ENCODE measurements at regions not wholly inside any gene's neighbourhood (a gene's known extent, or its start where the extent isn't known, plus 50 kb on each side); places are given as distances from the start of the nearest gene placed in this dataset.

DNA sequence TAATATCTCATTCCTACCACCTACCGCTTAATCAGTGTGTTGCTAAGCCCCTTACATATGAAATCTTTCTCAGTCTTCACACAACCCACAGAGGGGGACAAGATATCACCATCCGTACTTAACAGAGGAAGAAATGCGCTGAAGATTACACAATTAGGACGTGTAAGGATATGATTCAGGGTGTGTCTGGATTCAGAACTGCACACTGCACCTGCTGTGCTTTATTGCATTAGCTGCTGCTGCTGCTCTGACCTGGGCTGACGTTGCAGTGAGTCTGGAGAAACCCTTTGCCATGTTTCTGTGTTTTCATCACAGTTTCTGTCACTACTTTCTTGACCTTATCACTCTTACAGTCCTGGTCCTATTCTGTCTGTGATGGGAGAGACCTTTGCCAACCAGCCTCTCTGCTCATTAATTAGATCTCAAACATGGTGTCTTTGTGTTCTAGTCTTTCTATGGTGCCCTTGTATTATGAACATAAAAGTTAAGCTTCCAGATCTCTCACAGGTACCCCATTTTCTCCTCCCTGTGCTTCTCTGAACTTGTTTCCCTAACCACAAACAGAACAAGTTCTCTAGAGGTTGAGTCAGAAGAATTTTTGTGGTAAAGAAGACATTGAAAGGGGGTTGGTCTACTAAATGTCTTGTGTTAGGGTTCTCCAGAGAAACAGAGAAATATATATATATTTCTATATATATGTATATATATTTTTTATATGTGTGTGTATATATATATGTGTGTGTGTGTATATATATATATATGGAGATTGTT is 92.9 kb upstream of the CYP1B1 start:
- TF ChIP-seq, protein P1, sequence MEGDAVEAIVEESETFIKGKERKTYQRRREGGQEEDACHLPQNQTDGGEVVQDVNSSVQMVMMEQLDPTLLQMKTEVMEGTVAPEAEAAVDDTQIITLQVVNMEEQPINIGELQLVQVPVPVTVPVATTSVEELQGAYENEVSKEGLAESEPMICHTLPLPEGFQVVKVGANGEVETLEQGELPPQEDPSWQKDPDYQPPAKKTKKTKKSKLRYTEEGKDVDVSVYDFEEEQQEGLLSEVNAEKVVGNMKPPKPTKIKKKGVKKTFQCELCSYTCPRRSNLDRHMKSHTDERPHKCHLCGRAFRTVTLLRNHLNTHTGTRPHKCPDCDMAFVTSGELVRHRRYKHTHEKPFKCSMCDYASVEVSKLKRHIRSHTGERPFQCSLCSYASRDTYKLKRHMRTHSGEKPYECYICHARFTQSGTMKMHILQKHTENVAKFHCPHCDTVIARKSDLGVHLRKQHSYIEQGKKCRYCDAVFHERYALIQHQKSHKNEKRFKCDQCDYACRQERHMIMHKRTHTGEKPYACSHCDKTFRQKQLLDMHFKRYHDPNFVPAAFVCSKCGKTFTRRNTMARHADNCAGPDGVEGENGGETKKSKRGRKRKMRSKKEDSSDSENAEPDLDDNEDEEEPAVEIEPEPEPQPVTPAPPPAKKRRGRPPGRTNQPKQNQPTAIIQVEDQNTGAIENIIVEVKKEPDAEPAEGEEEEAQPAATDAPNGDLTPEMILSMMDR (conservative IDR thresholded peaks at IDR 0.05; ENCODE audit: low read depth in 2 of 2): no peak
- TF ChIP-seq NANOG (IDR thresholded peaks at IDR 0.05; ENCODE audit: borderline replicate concordance) (no peak), EZH2 (IDR thresholded peaks at IDR 0.05; ENCODE audit: low read depth, unreplicated experiment) (no peak), CREB1 (CRISPR knock-in tag; IDR thresholded peaks at IDR 0.05; ENCODE audit: low read depth) (no peak), STAT1 (IDR thresholded peaks at IDR 0.05; ENCODE audit: unreplicated experiment) (no peak), EZH2phosphoT487 (IDR thresholded peaks at IDR 0.05; ENCODE audit: unreplicated experiment) (no peak), POLR2AphosphoS5 (IDR thresholded peaks at IDR 0.05; ENCODE audit: low read depth) (no peak), JUNB (IDR thresholded peaks at IDR 0.05; ENCODE audit: unreplicated experiment) (no peak)
- TF ChIP-seq, protein P2, sequence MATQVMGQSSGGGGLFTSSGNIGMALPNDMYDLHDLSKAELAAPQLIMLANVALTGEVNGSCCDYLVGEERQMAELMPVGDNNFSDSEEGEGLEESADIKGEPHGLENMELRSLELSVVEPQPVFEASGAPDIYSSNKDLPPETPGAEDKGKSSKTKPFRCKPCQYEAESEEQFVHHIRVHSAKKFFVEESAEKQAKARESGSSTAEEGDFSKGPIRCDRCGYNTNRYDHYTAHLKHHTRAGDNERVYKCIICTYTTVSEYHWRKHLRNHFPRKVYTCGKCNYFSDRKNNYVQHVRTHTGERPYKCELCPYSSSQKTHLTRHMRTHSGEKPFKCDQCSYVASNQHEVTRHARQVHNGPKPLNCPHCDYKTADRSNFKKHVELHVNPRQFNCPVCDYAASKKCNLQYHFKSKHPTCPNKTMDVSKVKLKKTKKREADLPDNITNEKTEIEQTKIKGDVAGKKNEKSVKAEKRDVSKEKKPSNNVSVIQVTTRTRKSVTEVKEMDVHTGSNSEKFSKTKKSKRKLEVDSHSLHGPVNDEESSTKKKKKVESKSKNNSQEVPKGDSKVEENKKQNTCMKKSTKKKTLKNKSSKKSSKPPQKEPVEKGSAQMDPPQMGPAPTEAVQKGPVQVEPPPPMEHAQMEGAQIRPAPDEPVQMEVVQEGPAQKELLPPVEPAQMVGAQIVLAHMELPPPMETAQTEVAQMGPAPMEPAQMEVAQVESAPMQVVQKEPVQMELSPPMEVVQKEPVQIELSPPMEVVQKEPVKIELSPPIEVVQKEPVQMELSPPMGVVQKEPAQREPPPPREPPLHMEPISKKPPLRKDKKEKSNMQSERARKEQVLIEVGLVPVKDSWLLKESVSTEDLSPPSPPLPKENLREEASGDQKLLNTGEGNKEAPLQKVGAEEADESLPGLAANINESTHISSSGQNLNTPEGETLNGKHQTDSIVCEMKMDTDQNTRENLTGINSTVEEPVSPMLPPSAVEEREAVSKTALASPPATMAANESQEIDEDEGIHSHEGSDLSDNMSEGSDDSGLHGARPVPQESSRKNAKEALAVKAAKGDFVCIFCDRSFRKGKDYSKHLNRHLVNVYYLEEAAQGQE (IDR thresholded peaks at IDR 0.05; ENCODE audit: unreplicated experiment): no peak

Measured in GM23338 (cell line).